HCT116 (cell line): ENCODE measurements at regions not wholly inside any gene's neighbourhood (a gene's known extent, or its start where the extent isn't known, plus 50 kb on each side); places are given as distances from the start of the nearest gene placed in this dataset.

Experiments
- ATAC-seq: fragments of 200-7000 bp; cut with Tn5 transposase; 2 replicates; pipeline ENCODE4 v1.9.1; 2020; ENCODE audit warnings: mild to moderate bottlenecking, moderate library complexity
- BruUV-seq: library from RNA; stranded (reverse); fragments of 400-500 nt; replicated peaks from 2 replicates; lab custom pipeline; 2021; lab: Mats Ljungman, UMichigan
- CTCF ChIA-PET: fragments of 300-600 bp; sonication (Branson Sonifier 250); formaldehyde crosslinking; loops from one replicate; lab custom pipeline; 2021; ENCODE audit warnings: antibody characterized with exemption; lab: Charles Lee
- POLR2A ChIA-PET: fragments of 300-600, 350-600 bp; sonication (Branson Sonifier 250); formaldehyde crosslinking; loops from one replicate; lab custom pipeline; 2021; ENCODE audit warnings: antibody characterized with exemption; lab: Charles Lee
- RAD21 ChIA-PET, 2 experiments: fragments of 300-600 bp; sonication (Branson Sonifier 250); formaldehyde crosslinking; loops; one replicate each; lab custom pipeline; 2023; ENCODE audit warnings: low total read pairs in 2 of 2; ENCODE audit not compliant: uncharacterized antibody in 2 of 2, unreplicated experiment in 2 of 2, low non-redundant PET in 1 of 2; lab: Charles Lee
- DNase-seq: peaks from one replicate; pipeline ENCODE4 v3.0.0-alpha.2; 2010; ENCODE audit warnings: low read depth, low spot score
- H2AFZ ChIP-seq: fragments of 200-600 bp; shearing (Covaris generic), sonication (generic); 2 replicates; pipeline ENCODE4 v1.6.1; 2017; ENCODE audit warnings: low read depth, mixed run types, mixed read lengths, antibody characterized with exemption, low read length; ENCODE audit not compliant: poor library complexity, severe bottlenecking
- H3K27ac ChIP-seq: 2 replicates; pipeline ENCODE4 v1.5.1; 2012; ENCODE audit warnings: low read depth, low read length
- H3K27me3 ChIP-seq: fragments of 200-600 bp; sonication (generic); 2 replicates; pipeline ENCODE4 v1.6.1; 2016; ENCODE audit warnings: mixed run types, low read length, mixed read lengths; ENCODE audit not compliant: insufficient read depth
- H3K36me3 ChIP-seq, 2 experiments: fragments of 200-500 bp in 1 of 2; fragments of 200-600 bp in 1 of 2; sonication (Bioruptor generic) in 1 of 2; sonication (generic) in 1 of 2; 2 replicates each; pipeline versions ENCODE4 v1.5.1 to v1.6.1; 2014 to 2016; ENCODE audit warnings: low read length in 2 of 2, inconsistent platforms in 1 of 2, mixed read lengths in 1 of 2, mixed run types in 1 of 2; ENCODE audit not compliant: insufficient read depth in 2 of 2, control insufficient read depth in 1 of 2
- H3K4me1 ChIP-seq, 2 experiments: fragments of 200-600 bp in 1 of 2; sonication (generic) in 1 of 2; 2 replicates each; pipeline versions ENCODE4 v1.5.1 to v1.6.1; 2012 to 2017; ENCODE audit warnings: low read length in 2 of 2, inconsistent platforms in 1 of 2, mild to moderate bottlenecking in 1 of 2, mixed read lengths in 1 of 2, mixed run types in 1 of 2, moderate library complexity in 1 of 2; ENCODE audit not compliant: insufficient read depth in 2 of 2, control insufficient read depth in 1 of 2
- H3K4me2 ChIP-seq: fragments of 200-600 bp; sonication (generic); 2 replicates; pipeline ENCODE4 v1.6.1; 2017; ENCODE audit warnings: mixed run types, low read length, mixed read lengths
- H3K4me3 ChIP-seq, 2 experiments: fragments of 200-600 bp in 1 of 2; sonication (generic) in 1 of 2; replicated peaks in 1 of 2; 2 replicates each; pipeline ENCODE4 v1.5.1; 2011 to 2016; ENCODE audit warnings: low read length in 2 of 2, control low read depth in 1 of 2, low read depth in 1 of 2, mild to moderate bottlenecking in 1 of 2, mixed read lengths in 1 of 2, mixed run types in 1 of 2
- H3K79me2 ChIP-seq: fragments of 200-600 bp; sonication (generic); 2 replicates; pipeline ENCODE4 v1.6.1; 2017; ENCODE audit warnings: mild to moderate bottlenecking, mixed run types, low read length, moderate library complexity, mixed read lengths; ENCODE audit not compliant: insufficient read depth
- H3K9ac ChIP-seq: fragments of 200-600 bp; sonication (generic); 2 replicates; pipeline ENCODE4 v1.6.1; 2016; ENCODE audit warnings: low read length, mixed read lengths
- H3K9me2 ChIP-seq: fragments of 200-600 bp; sonication (generic), shearing (Covaris generic); 2 replicates; pipeline ENCODE4 v1.6.1; 2017; ENCODE audit warnings: mixed run types, mild to moderate bottlenecking, moderate library complexity; ENCODE audit not compliant: insufficient read depth
- H3K9me3 ChIP-seq, 2 experiments: fragments of 200-500 bp in 1 of 2; fragments of 200-600 bp in 1 of 2; sonication (Bioruptor generic) in 1 of 2; sonication (generic) in 1 of 2; 2 replicates each; pipeline ENCODE4 v1.6.1; 2014 to 2017; ENCODE audit warnings: low read length in 2 of 2, mixed read lengths in 2 of 2, inconsistent platforms in 1 of 2, low read depth in 1 of 2, mild to moderate bottlenecking in 1 of 2, mixed run types in 1 of 2, moderate library complexity in 1 of 2; ENCODE audit not compliant: control insufficient read depth in 1 of 2, insufficient read depth in 1 of 2
- H4K20me1 ChIP-seq: fragments of 200-600 bp; sonication (generic), shearing (Covaris generic); 2 replicates; pipeline ENCODE4 v1.6.1; 2017; ENCODE audit warnings: mixed run types, mild to moderate bottlenecking, moderate library complexity; ENCODE audit not compliant: insufficient read depth
- SIN3A ChIP-seq: IDR thresholded peaks from 2 replicates; pipeline ENCODE4 v1.6.1; 2012; ENCODE audit warnings: low read depth
- YY1 ChIP-seq: IDR thresholded peaks from 2 replicates; pipeline ENCODE4 v1.6.1; 2011; ENCODE audit warnings: low read length, low read depth, moderate library complexity, mild to moderate bottlenecking; ENCODE audit not compliant: insufficient replicate concordance; ENCODE audit errors: extremely low read depth
- intact Hi-C: fragments of 100-400 bp; cut with micrococcal nuclease; formaldehyde crosslinking; loops from 2 replicates; pipeline ENCODE4 v1.10.0; 2022
- TF ChIP-seq, protein P1 (sequence below): IDR thresholded peaks from 2 replicates; pipeline ENCODE4 v1.6.1; 2012; ENCODE audit warnings: low read depth
- TF ChIP-seq, protein P2 (sequence below): IDR thresholded peaks from 2 replicates; pipeline ENCODE4 v1.6.1; 2011; ENCODE audit warnings: mild to moderate bottlenecking, low read length, moderate library complexity; ENCODE audit not compliant: insufficient replicate concordance; ENCODE audit errors: extremely low read depth

DNA sequence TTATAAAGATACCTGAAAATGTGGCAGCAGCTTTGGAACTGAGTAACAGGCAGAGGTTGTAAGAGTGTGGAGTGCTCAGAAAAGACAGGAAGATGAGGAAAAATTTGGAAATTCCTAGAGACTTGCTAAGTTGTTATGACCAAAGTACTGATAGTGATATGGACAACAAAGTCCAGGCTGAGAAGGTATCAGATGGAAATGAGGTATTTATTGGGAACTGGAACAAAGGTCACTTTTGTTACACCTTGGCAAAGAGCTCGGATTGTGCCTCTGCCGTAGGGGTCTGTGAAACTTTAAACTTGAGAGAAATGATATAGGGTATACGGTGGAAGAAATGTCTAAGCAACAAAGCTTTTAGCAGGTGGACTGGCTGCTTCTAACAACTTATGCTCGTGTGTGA, 419.9 kb downstream of the PCDH17 start:
- Histone ChIP-seq H3K9ac (no peak overlapping the region), H3K9me3 (peaks cover 13 to 25% of the 10 kb centered on the region in 2 experiments; a peak in 2 of 4 replicates), H3K27ac (no peak overlapping the region), H3K4me2 (no peak overlapping the region), H3K27me3 (no peaks in the 10 kb centered on the region), H3K4me3 (no peak overlapping the region), H3K4me1 (no peaks in the 10 kb centered on the region), H3K36me3 (no peaks in the 10 kb centered on the region), H2AFZ (no peak overlapping the region), H4K20me1 (no peaks in the 10 kb centered on the region), H3K9me2 (no peaks in the 10 kb centered on the region), H3K79me2 (no peaks in the 10 kb centered on the region)
- no peak for DNase-seq
- TF ChIP-seq, protein P1, sequence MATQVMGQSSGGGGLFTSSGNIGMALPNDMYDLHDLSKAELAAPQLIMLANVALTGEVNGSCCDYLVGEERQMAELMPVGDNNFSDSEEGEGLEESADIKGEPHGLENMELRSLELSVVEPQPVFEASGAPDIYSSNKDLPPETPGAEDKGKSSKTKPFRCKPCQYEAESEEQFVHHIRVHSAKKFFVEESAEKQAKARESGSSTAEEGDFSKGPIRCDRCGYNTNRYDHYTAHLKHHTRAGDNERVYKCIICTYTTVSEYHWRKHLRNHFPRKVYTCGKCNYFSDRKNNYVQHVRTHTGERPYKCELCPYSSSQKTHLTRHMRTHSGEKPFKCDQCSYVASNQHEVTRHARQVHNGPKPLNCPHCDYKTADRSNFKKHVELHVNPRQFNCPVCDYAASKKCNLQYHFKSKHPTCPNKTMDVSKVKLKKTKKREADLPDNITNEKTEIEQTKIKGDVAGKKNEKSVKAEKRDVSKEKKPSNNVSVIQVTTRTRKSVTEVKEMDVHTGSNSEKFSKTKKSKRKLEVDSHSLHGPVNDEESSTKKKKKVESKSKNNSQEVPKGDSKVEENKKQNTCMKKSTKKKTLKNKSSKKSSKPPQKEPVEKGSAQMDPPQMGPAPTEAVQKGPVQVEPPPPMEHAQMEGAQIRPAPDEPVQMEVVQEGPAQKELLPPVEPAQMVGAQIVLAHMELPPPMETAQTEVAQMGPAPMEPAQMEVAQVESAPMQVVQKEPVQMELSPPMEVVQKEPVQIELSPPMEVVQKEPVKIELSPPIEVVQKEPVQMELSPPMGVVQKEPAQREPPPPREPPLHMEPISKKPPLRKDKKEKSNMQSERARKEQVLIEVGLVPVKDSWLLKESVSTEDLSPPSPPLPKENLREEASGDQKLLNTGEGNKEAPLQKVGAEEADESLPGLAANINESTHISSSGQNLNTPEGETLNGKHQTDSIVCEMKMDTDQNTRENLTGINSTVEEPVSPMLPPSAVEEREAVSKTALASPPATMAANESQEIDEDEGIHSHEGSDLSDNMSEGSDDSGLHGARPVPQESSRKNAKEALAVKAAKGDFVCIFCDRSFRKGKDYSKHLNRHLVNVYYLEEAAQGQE: no peak
- no TSS peak for BruUV-seq
- CTCF ChIA-PET: no interaction called here
- POLR2A ChIA-PET: no interaction called here
- ATAC-seq: no peak
- intact Hi-C loops: no loop called here
- RAD21 ChIA-PET: no interaction called here

DNA sequence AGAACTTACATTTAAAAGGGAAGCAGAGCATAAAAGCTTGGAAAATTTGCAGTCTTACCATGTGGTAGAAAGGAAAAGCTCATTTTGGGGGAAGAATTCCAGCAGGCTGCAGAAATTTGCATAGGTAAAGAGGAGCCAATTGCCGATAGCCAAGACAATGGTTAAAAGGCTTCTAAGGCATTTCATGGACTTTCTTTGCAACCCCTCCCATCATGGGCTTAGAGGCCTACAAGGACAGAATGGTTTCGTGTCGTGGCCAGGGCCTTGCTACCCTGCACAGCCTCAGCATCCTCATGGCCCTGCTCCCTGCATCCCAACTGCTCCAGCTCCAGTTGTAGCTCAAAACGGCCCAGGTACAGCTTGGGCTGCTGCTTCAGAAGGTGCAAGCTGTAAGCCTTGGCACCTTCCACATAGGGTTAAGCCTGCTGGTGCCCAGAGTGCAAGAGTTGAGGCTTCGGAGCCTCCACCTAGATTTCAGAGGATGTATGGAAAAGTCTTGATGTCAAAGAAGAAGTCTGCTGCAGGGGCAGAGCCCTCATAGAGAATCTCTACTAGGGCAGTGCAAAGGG, 420.3 kb downstream of the PCDH17 start:
- Histone ChIP-seq H3K4me2 (no peak overlapping the region), H2AFZ (no peak overlapping the region), H3K79me2 (no peaks in the 10 kb centered on the region), H3K4me1 (no peaks in the 10 kb centered on the region), H4K20me1 (no peaks in the 10 kb centered on the region), H3K9me3 (peaks cover 18 to 29% of the 10 kb centered on the region in 2 experiments; a peak in 2 of 4 replicates), H3K36me3 (no peaks in the 10 kb centered on the region), H3K9ac (no peak overlapping the region), H3K4me3 (no peak overlapping the region), H3K27ac (no peak overlapping the region), H3K27me3 (no peaks in the 10 kb centered on the region), H3K9me2 (no peaks in the 10 kb centered on the region)
- TF ChIP-seq YY1 (no peak), SIN3A (no peak)
- TF ChIP-seq, protein P2, sequence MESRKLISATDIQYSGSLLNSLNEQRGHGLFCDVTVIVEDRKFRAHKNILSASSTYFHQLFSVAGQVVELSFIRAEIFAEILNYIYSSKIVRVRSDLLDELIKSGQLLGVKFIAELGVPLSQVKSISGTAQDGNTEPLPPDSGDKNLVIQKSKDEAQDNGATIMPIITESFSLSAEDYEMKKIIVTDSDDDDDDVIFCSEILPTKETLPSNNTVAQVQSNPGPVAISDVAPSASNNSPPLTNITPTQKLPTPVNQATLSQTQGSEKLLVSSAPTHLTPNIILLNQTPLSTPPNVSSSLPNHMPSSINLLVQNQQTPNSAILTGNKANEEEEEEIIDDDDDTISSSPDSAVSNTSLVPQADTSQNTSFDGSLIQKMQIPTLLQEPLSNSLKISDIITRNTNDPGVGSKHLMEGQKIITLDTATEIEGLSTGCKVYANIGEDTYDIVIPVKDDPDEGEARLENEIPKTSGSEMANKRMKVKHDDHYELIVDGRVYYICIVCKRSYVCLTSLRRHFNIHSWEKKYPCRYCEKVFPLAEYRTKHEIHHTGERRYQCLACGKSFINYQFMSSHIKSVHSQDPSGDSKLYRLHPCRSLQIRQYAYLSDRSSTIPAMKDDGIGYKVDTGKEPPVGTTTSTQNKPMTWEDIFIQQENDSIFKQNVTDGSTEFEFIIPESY: no peak
- TF ChIP-seq, protein P1: no peak
- ChIA-PET POLR2A (no interaction called here), CTCF (no interaction called here), RAD21 (no interaction called here)
- intact Hi-C loops: no loop called here
- DNase-seq (no peak), ATAC-seq (no peak)
- BruUV-seq: no TSS peak
